Liver (tissue), 3 donors: ENCODE measurements at regions not wholly inside any gene's neighbourhood (a gene's known extent, or its start where the extent isn't known, plus 50 kb on each side); places are given as distances from the start of the nearest gene placed in this dataset.

Experiments used
- EGR1 ChIP-seq, 2 donors: IDR thresholded peaks; 2 replicates each; pipeline ENCODE4 v1.6.1; 2016 to 2018; ENCODE audit warnings: antibody characterized with exemption in 2 of 2, low read depth in 2 of 2
- GABPA ChIP-seq, 2 donors: IDR thresholded peaks in 1 of 2; conservative IDR thresholded peaks in 1 of 2; 2 replicates each; pipeline ENCODE4 v1.6.1; 2016; ENCODE audit warnings: antibody characterized with exemption in 2 of 2, mild to moderate bottlenecking in 1 of 2, moderate library complexity in 1 of 2
- HNF4A ChIP-seq, 2 donors: conservative IDR thresholded peaks; 2 replicates each; pipeline ENCODE4 v1.6.1; 2016; ENCODE audit warnings: antibody characterized with exemption in 2 of 2, mild to moderate bottlenecking in 2 of 2
- HNF4G ChIP-seq: IDR thresholded peaks from 2 replicates; pipeline ENCODE4 v1.6.1; 2016; ENCODE audit warnings: antibody characterized with exemption
- NR2F2 ChIP-seq: IDR thresholded peaks from 2 replicates; pipeline ENCODE4 v1.6.1; 2016; ENCODE audit warnings: antibody characterized with exemption
- RAD21 ChIP-seq, 2 donors: IDR thresholded peaks; 2 replicates each; pipeline ENCODE4 v1.6.1; 2016; ENCODE audit warnings: antibody characterized with exemption in 2 of 2, mild to moderate bottlenecking in 2 of 2
- RXRA ChIP-seq, 2 donors: IDR thresholded peaks; 2 replicates each; pipeline ENCODE4 v1.6.1; 2017 to 2018; ENCODE audit warnings: antibody characterized with exemption in 2 of 2, mild to moderate bottlenecking in 1 of 2
- SP1 ChIP-seq: IDR thresholded peaks from 2 replicates; pipeline ENCODE4 v1.6.1; 2018; ENCODE audit warnings: antibody characterized with exemption, mild to moderate bottlenecking
- TAF1 ChIP-seq: conservative IDR thresholded peaks from 2 replicates; pipeline ENCODE4 v1.6.1; 2016; ENCODE audit warnings: antibody characterized with exemption, mild to moderate bottlenecking
- YY1 ChIP-seq: IDR thresholded peaks from 2 replicates; pipeline ENCODE4 v1.6.1; 2016; ENCODE audit warnings: antibody characterized with exemption, mild to moderate bottlenecking
- TF ChIP-seq, protein P1 (sequence below): fragments of 150-350 bp; IDR thresholded peaks from 2 replicates; pipeline ENCODE4 v1.5.1; 2017; ENCODE audit warnings: improper control_type of control experiment, low read depth, low read length; ENCODE audit not compliant: missing input control
- TF ChIP-seq, protein P2 (sequence below): IDR thresholded peaks from 2 replicates; pipeline ENCODE4 v1.6.1; 2016; ENCODE audit warnings: antibody characterized with exemption, mild to moderate bottlenecking
- donor health status: healthy.
- donor health status: healthy.

DNA sequence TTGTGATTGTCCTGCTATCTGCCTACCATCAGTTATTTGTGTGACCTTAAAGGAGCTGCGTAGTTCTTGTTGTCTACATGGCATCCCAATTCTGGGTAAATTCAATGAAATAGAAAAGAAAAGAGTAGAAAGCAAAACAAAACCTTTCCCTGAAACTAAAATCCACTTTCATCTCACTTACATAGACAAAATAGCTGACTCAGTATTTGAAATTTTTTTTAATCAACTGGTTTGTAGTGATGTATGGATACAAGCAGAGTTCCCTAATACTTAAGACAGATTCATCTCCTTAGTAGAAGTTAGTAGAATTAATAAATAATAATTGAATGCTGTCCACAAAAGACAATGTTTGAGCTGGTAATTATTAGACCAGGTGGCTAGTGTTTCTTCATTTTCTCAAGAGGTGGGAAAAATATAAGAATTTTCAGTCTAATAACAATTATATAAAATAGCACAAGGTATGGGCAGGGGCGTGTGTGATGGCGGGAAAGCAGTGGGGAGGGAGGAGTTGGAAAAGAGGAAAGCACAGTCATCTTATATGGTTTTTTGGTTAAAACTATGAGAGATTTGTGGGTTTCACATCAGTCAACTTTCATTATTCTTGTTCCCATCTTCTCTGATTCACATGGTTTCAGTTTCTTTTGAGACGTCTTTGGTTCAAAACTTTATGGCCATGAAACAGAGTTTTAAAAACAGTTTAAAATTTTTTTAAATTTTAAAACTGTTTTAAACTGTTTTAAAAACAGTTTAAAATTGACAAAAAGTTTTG is 275.2 kb downstream of the SPRY1 start:
- TF ChIP-seq YY1 (no peak), EGR1 (IDR thresholded peaks at IDR 0.05; ENCODE audit: low read depth in 2 of 2) (no peak), RAD21 (IDR thresholded peaks at IDR 0.05) (no peak), RXRA (IDR thresholded peaks at IDR 0.05) (no peak), TAF1 (no peak), NR2F2 (no peak), SP1 (no peak), HNF4G (no peak), GABPA (IDR thresholded peaks at IDR 0.05 in 1 of 2, conservative IDR thresholded peaks at IDR 0.05 in 1 of 2) (no peak), HNF4A (conservative IDR thresholded peaks at IDR 0.05) (no peak)
- TF ChIP-seq, protein P1, sequence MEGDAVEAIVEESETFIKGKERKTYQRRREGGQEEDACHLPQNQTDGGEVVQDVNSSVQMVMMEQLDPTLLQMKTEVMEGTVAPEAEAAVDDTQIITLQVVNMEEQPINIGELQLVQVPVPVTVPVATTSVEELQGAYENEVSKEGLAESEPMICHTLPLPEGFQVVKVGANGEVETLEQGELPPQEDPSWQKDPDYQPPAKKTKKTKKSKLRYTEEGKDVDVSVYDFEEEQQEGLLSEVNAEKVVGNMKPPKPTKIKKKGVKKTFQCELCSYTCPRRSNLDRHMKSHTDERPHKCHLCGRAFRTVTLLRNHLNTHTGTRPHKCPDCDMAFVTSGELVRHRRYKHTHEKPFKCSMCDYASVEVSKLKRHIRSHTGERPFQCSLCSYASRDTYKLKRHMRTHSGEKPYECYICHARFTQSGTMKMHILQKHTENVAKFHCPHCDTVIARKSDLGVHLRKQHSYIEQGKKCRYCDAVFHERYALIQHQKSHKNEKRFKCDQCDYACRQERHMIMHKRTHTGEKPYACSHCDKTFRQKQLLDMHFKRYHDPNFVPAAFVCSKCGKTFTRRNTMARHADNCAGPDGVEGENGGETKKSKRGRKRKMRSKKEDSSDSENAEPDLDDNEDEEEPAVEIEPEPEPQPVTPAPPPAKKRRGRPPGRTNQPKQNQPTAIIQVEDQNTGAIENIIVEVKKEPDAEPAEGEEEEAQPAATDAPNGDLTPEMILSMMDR = no peak
- TF ChIP-seq, protein P2, sequence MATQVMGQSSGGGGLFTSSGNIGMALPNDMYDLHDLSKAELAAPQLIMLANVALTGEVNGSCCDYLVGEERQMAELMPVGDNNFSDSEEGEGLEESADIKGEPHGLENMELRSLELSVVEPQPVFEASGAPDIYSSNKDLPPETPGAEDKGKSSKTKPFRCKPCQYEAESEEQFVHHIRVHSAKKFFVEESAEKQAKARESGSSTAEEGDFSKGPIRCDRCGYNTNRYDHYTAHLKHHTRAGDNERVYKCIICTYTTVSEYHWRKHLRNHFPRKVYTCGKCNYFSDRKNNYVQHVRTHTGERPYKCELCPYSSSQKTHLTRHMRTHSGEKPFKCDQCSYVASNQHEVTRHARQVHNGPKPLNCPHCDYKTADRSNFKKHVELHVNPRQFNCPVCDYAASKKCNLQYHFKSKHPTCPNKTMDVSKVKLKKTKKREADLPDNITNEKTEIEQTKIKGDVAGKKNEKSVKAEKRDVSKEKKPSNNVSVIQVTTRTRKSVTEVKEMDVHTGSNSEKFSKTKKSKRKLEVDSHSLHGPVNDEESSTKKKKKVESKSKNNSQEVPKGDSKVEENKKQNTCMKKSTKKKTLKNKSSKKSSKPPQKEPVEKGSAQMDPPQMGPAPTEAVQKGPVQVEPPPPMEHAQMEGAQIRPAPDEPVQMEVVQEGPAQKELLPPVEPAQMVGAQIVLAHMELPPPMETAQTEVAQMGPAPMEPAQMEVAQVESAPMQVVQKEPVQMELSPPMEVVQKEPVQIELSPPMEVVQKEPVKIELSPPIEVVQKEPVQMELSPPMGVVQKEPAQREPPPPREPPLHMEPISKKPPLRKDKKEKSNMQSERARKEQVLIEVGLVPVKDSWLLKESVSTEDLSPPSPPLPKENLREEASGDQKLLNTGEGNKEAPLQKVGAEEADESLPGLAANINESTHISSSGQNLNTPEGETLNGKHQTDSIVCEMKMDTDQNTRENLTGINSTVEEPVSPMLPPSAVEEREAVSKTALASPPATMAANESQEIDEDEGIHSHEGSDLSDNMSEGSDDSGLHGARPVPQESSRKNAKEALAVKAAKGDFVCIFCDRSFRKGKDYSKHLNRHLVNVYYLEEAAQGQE = no peak
